ENCODE measurements at regions not wholly inside any gene's neighbourhood (a gene's known extent, or its start where the extent isn't known, plus 50 kb on each side); places are given as distances from the start of the nearest gene placed in this dataset.

DNA sequence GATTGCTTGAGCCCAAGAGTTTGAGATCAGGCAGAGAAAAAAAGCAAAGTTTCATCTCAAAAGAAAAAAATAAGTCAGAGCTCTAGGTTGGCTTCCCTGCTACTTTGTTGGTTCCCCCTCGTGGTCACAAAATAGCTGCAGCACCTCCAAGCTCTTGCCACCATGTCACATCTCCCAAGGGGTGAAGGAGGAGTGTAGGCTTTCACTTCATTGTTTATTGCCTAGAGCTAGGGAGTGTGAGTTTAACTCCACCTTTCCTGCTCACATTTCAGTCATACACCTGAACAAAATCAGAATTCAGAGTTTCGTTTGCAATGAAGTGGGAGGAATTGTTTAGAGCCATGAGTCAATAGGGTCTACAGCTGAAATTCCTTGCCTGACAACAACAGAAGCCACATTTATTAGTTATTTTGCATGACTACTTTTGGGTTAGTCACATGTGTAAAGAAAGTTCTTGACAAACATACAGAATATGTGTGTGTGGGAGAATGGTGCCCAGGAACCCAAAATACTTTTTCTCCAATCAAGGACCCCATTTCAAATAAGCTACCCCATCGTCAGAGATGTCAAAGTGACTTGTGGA is 56.2 kb upstream of the UFL1 start (continued):
- TF ChIP-seq REST (IDR thresholded peaks at IDR 0.05; ENCODE audit: unreplicated experiment) (no peak), CREB1 (CRISPR knock-in tag; IDR thresholded peaks at IDR 0.05; ENCODE audit: low read depth) (no peak), JUNB (IDR thresholded peaks at IDR 0.05; ENCODE audit: unreplicated experiment) (no peak), POLR2AphosphoS5 (IDR thresholded peaks at IDR 0.05; ENCODE audit: low read depth) (no peak), NANOG (IDR thresholded peaks at IDR 0.05; ENCODE audit: borderline replicate concordance) (no peak), EZH2 (IDR thresholded peaks at IDR 0.05; ENCODE audit: low read depth, unreplicated experiment) (no peak), CTCF (conservative IDR thresholded peaks at IDR 0.05; ENCODE audit: low read depth in 2 of 2) (no peak), ZNF114 (CRISPR knock-in tag; IDR thresholded peaks at IDR 0.05) (no peak)
- TF ChIP-seq, protein P1, sequence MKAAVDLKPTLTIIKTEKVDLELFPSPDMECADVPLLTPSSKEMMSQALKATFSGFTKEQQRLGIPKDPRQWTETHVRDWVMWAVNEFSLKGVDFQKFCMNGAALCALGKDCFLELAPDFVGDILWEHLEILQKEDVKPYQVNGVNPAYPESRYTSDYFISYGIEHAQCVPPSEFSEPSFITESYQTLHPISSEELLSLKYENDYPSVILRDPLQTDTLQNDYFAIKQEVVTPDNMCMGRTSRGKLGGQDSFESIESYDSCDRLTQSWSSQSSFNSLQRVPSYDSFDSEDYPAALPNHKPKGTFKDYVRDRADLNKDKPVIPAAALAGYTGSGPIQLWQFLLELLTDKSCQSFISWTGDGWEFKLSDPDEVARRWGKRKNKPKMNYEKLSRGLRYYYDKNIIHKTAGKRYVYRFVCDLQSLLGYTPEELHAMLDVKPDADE (IDR thresholded peaks at IDR 0.05) = no peak

DNA sequence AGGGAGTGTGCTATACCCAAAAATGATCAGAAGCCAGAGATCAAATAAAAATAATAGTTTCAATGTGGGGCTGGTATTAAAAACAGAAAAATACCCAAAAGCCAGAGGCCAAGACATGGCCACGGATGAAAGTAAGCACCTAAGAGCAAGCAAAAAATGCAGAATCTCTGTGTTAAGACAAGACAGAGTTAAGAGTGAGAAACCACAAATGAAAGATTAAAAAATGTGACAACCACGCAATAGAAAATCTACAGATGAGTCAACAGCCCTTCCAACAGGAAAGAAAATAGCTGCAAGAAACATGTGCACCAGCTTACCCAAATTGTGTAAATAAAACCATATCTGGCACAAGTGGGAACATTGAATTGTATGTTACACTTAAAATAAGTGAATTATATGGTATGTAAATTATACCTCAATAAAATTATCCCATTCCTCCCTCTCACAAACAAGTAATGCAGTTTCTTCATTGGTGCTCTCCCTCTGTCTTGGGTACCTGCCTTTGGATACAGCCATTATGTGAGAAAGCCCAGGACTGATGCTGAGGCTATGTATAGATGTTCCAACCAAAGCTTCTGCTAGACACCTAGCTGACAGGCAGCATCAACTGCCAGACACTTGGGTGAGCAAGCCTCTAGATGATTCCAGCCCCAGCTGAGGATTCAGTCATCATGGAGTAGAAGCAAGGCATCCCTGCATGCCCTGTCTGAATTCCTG is 55.3 kb upstream of the UFL1 start:
- Histone ChIP-seq H3K36me3 (ENCODE audit: insufficient read depth) (no peaks in the 10 kb centered on the region), H3K27ac (ENCODE audit: low read depth) (no peak overlapping the region), H2AFZ (no peak overlapping the region), H3K4me3 (no peak overlapping the region), H3K4me1 (ENCODE audit: insufficient read depth) (no peaks in the 10 kb centered on the region), H3F3A (replicated peaks; ENCODE audit: low read depth) (no peaks in the 10 kb centered on the region), H3K9me2 (ENCODE audit: insufficient read depth) (no peaks in the 10 kb centered on the region), H3K27me3 (ENCODE audit: insufficient read depth) (no peaks in the 10 kb centered on the region), H3K4me2 (no peak overlapping the region), H4K20me1 (replicated peaks; ENCODE audit: insufficient read depth) (no peaks in the 10 kb centered on the region), H3K79me2 (replicated peaks; ENCODE audit: insufficient read depth) (no peaks in the 10 kb centered on the region)
- Mint-ChIP-seq H3K27ac (no peak overlapping the region), H3K27me3 (ENCODE audit: insufficient read depth, low read depth, poor library complexity) (no peaks in the 10 kb centered on the region), H3K4me1 (no peaks in the 10 kb centered on the region), H3K4me3 (no peak overlapping the region), H3K9me3 (no peaks in the 10 kb centered on the region), H3K36me3 (ENCODE audit: low read depth) (no peaks in the 10 kb centered on the region)
- DNase-seq (ENCODE audit: low spot score) (no peak), ATAC-seq (no peak)
- no peak for TF ChIP-seq JUNB (IDR thresholded peaks at IDR 0.05; ENCODE audit: unreplicated experiment)
- no peak for TF ChIP-seq NANOG (IDR thresholded peaks at IDR 0.05; ENCODE audit: borderline replicate concordance)
- TF ChIP-seq, protein P1 (IDR thresholded peaks at IDR 0.05) = no peak
- no peak for TF ChIP-seq STAT1 (IDR thresholded peaks at IDR 0.05; ENCODE audit: unreplicated experiment)
- TF ChIP-seq EZH2 (IDR thresholded peaks at IDR 0.05; ENCODE audit: low read depth, unreplicated experiment) = no peak
- no peak for TF ChIP-seq REST (IDR thresholded peaks at IDR 0.05; ENCODE audit: unreplicated experiment)
- TF ChIP-seq CTCF (conservative IDR thresholded peaks at IDR 0.05; ENCODE audit: low read depth in 2 of 2) = no peak
- no peak for TF ChIP-seq ZNF114 (CRISPR knock-in tag; IDR thresholded peaks at IDR 0.05)

All from GM23338 (cell line).